ENCODE measurements at regions not wholly inside any gene's neighbourhood (a gene's known extent, or its start where the extent isn't known, plus 50 kb on each side); places are given as distances from the start of the nearest gene placed in this dataset.

DNA sequence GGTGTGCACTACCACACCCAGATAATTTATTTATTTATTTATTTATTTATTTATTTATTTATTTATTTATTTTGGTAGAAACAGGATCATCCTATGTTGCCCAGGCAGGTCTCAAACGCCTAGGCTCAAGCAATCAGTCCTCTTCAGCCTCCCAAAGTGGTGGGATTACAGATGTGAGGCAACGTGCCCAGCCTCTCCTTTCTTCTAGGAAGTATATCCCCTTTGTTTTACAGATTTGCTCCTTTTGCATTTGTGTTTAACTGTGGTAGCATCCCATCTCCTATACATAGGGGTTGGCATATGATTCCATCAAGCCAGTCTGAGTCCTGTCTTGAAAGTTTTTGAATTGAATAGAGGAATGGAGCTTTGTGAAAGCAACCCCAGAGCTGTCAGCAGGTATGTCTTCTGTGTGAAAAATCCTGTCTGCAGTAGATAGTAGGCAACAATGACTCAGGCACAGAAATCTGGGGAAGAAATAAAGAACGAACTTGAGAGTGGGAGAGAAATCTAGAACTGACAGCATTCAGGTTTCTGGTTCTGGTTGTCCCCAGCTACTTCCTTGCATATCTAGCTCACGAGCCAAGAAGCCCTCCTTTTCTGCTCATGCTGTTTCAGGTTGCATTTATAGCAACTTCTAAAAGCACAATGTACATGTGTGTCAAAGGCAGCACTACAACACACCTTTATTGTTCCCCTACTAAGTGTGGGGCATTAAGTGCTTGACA is 113.7 kb upstream of the LSM6 start:
- H3K4me3 ChIP-seq (replicated peaks; ENCODE audit: low read depth, low read length), result no peak overlapping the region
- DNase-seq (ENCODE audit: extremely low read depth, low read depth), result no peak
- TF ChIP-seq, protein P1, sequence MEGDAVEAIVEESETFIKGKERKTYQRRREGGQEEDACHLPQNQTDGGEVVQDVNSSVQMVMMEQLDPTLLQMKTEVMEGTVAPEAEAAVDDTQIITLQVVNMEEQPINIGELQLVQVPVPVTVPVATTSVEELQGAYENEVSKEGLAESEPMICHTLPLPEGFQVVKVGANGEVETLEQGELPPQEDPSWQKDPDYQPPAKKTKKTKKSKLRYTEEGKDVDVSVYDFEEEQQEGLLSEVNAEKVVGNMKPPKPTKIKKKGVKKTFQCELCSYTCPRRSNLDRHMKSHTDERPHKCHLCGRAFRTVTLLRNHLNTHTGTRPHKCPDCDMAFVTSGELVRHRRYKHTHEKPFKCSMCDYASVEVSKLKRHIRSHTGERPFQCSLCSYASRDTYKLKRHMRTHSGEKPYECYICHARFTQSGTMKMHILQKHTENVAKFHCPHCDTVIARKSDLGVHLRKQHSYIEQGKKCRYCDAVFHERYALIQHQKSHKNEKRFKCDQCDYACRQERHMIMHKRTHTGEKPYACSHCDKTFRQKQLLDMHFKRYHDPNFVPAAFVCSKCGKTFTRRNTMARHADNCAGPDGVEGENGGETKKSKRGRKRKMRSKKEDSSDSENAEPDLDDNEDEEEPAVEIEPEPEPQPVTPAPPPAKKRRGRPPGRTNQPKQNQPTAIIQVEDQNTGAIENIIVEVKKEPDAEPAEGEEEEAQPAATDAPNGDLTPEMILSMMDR (IDR thresholded peaks at IDR 0.05; ENCODE audit: low read depth, low read length, missing control alignments), result no peak

DNA sequence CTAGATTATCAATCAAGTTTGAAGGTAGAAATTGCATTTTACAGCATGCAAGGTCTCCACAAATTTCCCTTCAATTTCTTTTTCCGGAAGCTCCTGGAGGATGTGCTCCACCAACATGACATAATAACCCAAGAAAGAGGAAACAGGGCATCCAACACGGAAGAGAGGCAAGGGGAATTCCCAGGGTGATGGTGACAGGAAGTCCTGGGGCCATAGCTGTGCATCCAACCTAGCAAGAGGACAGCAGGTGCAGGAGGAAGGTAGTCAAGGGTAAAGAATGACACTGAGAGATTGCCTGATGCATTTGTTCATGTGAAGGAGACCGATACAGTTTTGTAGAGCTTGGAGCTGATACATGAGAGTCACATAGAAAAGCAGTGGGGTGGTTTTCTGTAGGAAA is 115.7 kb upstream of the LSM6 start:
- TF ChIP-seq, protein P1 (IDR thresholded peaks at IDR 0.05; ENCODE audit: low read depth, low read length, missing control alignments), result no peak
- no peak for DNase-seq (ENCODE audit: extremely low read depth, low read depth)

DNA sequence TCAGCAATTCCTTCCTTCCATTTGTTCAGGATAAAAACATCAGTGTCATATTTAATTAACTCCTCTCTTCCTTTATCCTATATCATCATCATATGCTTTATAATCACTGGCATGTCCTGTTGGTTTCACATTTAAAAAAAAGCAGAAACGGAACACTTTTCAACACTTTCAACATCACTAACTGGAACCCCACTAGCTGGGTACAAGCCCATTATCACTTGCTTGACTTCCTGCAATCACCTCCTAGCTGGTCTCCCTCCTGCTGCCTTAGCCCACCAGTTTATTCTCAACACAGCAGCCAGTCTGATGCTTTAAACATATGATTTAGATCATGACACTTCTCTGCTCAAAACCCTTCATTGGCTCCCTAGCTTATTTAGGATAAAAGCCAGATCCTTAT is 116.4 kb upstream of the LSM6 start:
- H3K4me3 ChIP-seq (replicated peaks; ENCODE audit: low read depth, low read length), result no peak overlapping the region
- TF ChIP-seq, protein P1 (IDR thresholded peaks at IDR 0.05; ENCODE audit: low read depth, low read length, missing control alignments), result no peak
- DNase-seq (ENCODE audit: extremely low read depth, low read depth), result no peak

More for the DNA sequence above, 115.7 kb upstream of the LSM6 start:
- H3K4me3 ChIP-seq (replicated peaks; ENCODE audit: low read depth, low read length), result no peak overlapping the region

DNA sequence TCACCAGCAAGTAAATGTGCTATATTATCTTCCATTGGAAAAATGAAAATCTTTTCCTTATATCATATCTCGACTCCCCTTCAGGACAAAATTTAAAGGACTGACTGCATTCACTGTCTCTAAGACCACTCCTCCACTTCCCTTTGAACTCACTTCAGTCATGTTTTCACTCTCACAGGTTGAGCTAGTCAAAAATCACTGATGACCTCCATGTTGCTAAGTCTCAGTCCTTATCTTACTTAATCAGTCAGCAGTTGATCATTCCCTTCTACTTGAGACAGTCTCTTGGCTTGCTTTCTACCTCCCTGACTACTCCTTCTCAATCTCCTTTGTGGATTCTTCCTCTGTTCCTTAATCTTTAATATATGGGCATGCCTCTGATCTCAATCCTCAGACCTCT is 117.0 kb upstream of the LSM6 start:
- TF ChIP-seq, protein P1 (IDR thresholded peaks at IDR 0.05; ENCODE audit: low read depth, low read length, missing control alignments), result no peak
- no peak for DNase-seq (ENCODE audit: extremely low read depth, low read depth)
- no peak overlapping the region for H3K4me3 ChIP-seq (replicated peaks; ENCODE audit: low read depth, low read length)

DNA sequence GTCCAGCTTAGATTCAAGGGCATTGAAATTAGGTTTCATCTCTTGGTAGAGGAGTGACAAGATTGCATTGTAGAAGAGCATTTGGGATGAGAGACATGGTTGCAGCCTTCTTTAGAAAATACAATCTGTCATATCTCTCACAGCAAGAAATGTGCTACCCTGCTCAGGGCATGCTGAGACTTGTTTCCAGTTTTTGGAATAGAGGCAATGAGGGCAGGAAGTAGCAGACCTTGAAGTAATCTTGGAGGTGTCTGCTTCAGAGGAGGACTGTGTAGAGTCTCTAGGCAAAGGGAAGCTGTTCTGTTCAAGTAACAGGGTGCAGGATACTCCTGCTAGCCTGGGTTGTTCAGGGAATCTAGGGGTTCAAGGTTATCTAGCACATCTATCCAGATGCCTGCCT is 116.1 kb upstream of the ZNF827 start:
- H3K4me3 ChIP-seq (replicated peaks; ENCODE audit: low read depth, low read length), result no peak overlapping the region
- TF ChIP-seq, protein P1 (IDR thresholded peaks at IDR 0.05; ENCODE audit: low read depth, low read length, missing control alignments), result no peak
- no peak for DNase-seq (ENCODE audit: extremely low read depth, low read depth)

DNA sequence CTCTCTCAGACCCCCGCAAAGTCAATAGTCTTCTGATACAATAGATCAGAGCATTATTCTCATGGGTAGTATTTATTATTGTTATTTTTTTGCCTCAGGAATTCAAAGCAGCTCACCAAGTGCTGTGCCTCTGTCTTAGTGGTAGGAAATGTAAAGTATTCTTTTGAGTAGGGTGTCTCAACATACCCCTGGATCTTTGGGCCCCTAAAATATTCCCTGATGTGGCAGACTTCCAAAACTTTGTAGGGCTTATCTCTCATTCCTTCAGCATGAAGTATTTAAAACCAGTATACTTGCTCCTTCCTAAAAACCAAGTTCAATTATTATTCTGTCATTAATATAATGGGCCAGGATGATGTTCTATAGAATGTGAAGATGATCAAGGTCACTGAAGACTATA is 115.3 kb upstream of the ZNF827 start:
- no peak for DNase-seq (ENCODE audit: extremely low read depth, low read depth)
- H3K4me3 ChIP-seq (replicated peaks; ENCODE audit: low read depth, low read length), result no peak overlapping the region
- TF ChIP-seq, protein P1 (IDR thresholded peaks at IDR 0.05; ENCODE audit: low read depth, low read length, missing control alignments), result no peak

All from HFF-Myc (cell line).